Transverse colon (tissue), 4 donors: ENCODE measurements at regions not wholly inside any gene's neighbourhood (a gene's known extent, or its start where the extent isn't known, plus 50 kb on each side); places are given as distances from the start of the nearest gene placed in this dataset.

Experiments used
- DNase-seq: peaks from one replicate; pipeline ENCODE4 v3.0.0-alpha.2; 2019
- H3K27ac ChIP-seq, 4 donors: fragments of 200-600 bp; sonication (generic); 2 replicates each; pipeline ENCODE4 v1.5.1; 2016 to 2018; ENCODE audit warnings: inconsistent platforms in 4 of 4
- H3K27me3 ChIP-seq: fragments of 200-600 bp; sonication (generic); 2 replicates; pipeline ENCODE4 v1.5.1; 2017; ENCODE audit warnings: inconsistent platforms
- H3K36me3 ChIP-seq, 4 donors: fragments of 200-600 bp; sonication (generic); 2 replicates each; pipeline ENCODE4 v1.5.1; 2017 to 2019; ENCODE audit warnings: inconsistent platforms in 4 of 4
- H3K4me1 ChIP-seq, 4 donors: fragments of 200-600 bp; sonication (generic); 2 replicates each; pipeline ENCODE4 v1.5.1; 2017 to 2020; ENCODE audit warnings: inconsistent platforms in 4 of 4
- H3K4me3 ChIP-seq, 4 donors: fragments of 200-600 bp; sonication (generic); 1 replicate in 1 of 4; 2 replicates in 3 of 4; pipeline versions ENCODE4 v1.5.1 to v1.6.1; 2017 to 2019; ENCODE audit warnings: inconsistent platforms in 4 of 4
- H3K9me3 ChIP-seq, 2 donors: fragments of 200-600 bp; sonication (generic); 2 replicates each; pipeline ENCODE4 v1.5.1; 2017 to 2019; ENCODE audit warnings: inconsistent platforms in 2 of 2
- EP300 ChIP-seq: sonication (generic); formaldehyde crosslinking; IDR thresholded peaks from one replicate; pipeline ENCODE4 v1.6.1; 2017; ENCODE audit warnings: antibody characterized with exemption, low read depth
- POLR2A ChIP-seq: fragments of 450-650 bp; IDR thresholded peaks from one replicate; pipeline ENCODE4 v1.6.1; 2016; ENCODE audit warnings: antibody characterized with exemption, mild to moderate bottlenecking, moderate library complexity
- POLR2AphosphoS5 ChIP-seq, 3 donors: sonication (generic); formaldehyde crosslinking; IDR thresholded peaks; one replicate each; pipeline ENCODE4 v1.6.1; 2016; ENCODE audit warnings: antibody characterized with exemption in 3 of 3
- whole genome bisulfite sequencing, 2 donors: methylation state at CpG; one replicate each; pipeline ENCODE4 v1.1.5; 2018; ENCODE audit warnings: low coverage in 1 of 2; 5-methylcytosine and 5-hydroxymethylcytosine counted together
- in situ Hi-C, 4 donors: fragments of 200-750 bp; cut with MboI; loops; one replicate each; pipeline versions ENCODE4 v1.15.0 to v1.15.1; 2017; ENCODE audit warnings: low sequenced_read_pairs in 3 of 4, low pct_ligation_motif_present in 1 of 4, low pct_unique_long_range_greater_than_20kb in 1 of 4
- intact Hi-C: fragments of 100-400 bp; cut with DNase I; formaldehyde crosslinking; loops from one replicate; pipeline ENCODE4 v1.15.1; 2023; ENCODE audit warnings: low total_unique reads
- TF ChIP-seq, protein P1 (sequence below), 5 experiments: fragments of 200-600 bp in 3 of 5; fragments of 450-650 bp in 2 of 5; sonication (generic) in 3 of 5; IDR thresholded peaks; 1 replicate in 2 of 5; 2 replicates in 3 of 5; pipeline ENCODE4 v1.5.1; 2016 to 2017; ENCODE audit warnings: antibody characterized with exemption in 5 of 5, inconsistent platforms in 3 of 5, mild to moderate bottlenecking in 2 of 5, moderate library complexity in 1 of 5

DNA sequence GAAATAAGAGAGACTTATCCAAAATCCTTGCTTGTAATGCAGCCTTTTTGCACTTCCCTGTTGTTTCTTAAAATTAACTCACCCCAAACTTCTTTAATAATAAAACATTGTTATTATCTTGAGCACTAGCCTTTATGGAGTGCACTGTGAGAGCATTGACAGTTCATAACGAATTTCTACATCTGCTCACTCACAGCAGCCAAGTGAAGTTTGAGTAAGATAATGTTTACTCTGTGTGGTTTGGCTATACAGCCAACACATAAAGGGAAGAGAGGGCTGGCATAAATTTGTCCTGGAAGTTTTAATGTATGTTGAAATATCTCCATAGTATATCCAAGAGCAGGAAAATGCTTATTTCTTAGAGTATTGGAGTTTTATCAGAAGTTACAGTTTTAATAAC, 227.9 kb downstream of the FRK start:
- DNase-seq: no peak
- H3K9me3 ChIP-seq: no peaks in the 10 kb centered on the region
- H3K36me3 ChIP-seq: no peaks in the 10 kb centered on the region
- WGBS, 2 donors: 10 to 21% methylated on average over 1 of the region's 1 CpG
- H3K4me1 ChIP-seq: no peaks in the 10 kb centered on the region
- H3K4me3 ChIP-seq: no peak overlapping the region
- TF ChIP-seq, protein P1, sequence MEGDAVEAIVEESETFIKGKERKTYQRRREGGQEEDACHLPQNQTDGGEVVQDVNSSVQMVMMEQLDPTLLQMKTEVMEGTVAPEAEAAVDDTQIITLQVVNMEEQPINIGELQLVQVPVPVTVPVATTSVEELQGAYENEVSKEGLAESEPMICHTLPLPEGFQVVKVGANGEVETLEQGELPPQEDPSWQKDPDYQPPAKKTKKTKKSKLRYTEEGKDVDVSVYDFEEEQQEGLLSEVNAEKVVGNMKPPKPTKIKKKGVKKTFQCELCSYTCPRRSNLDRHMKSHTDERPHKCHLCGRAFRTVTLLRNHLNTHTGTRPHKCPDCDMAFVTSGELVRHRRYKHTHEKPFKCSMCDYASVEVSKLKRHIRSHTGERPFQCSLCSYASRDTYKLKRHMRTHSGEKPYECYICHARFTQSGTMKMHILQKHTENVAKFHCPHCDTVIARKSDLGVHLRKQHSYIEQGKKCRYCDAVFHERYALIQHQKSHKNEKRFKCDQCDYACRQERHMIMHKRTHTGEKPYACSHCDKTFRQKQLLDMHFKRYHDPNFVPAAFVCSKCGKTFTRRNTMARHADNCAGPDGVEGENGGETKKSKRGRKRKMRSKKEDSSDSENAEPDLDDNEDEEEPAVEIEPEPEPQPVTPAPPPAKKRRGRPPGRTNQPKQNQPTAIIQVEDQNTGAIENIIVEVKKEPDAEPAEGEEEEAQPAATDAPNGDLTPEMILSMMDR (IDR thresholded peaks at IDR 0.05): no peak
- TF ChIP-seq POLR2A: no peak
- TF ChIP-seq EP300: no peak
- no peak for TF ChIP-seq POLR2AphosphoS5 (IDR thresholded peaks at IDR 0.05)
- intact Hi-C loops: no loop called here
- in situ Hi-C loops: no loop called here
- no peaks in the 10 kb centered on the region for H3K27me3 ChIP-seq
- H3K27ac ChIP-seq: no peak overlapping the region

DNA sequence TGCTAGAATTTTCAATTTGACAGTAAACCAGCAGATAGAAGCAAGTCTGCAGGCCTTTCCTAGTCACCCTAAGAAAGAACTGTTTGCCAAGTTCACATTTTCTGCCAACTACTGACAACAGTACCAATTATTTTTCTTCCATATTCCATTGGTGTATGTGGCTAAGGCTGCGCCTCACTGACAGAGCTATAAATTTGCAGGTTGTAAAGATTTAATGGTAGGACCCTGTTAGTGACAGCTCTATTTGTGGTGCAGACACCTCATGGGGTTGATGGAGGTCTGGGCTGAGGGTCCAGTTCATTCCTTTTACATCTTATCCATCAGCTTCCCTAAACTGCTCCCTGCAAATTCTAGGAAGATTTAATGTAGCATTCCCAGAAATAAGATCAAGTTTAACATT, 228.5 kb downstream of the FRK start:
- Histone ChIP-seq H3K27me3 (no peaks in the 10 kb centered on the region), H3K27ac (no peak overlapping the region), H3K4me3 (no peak overlapping the region), H3K9me3 (no peaks in the 10 kb centered on the region), H3K4me1 (no peaks in the 10 kb centered on the region), H3K36me3 (no peaks in the 10 kb centered on the region)
- TF ChIP-seq EP300: no peak
- no peak for TF ChIP-seq POLR2AphosphoS5 (IDR thresholded peaks at IDR 0.05)
- TF ChIP-seq, protein P1 (IDR thresholded peaks at IDR 0.05): no peak
- no peak for TF ChIP-seq POLR2A
- WGBS, 2 donors: 56 to 100% methylated on average over 1 of the region's 1 CpG
- DNase-seq: no peak
- intact Hi-C loops (no loop called here), in situ Hi-C loops (no loop called here)

DNA sequence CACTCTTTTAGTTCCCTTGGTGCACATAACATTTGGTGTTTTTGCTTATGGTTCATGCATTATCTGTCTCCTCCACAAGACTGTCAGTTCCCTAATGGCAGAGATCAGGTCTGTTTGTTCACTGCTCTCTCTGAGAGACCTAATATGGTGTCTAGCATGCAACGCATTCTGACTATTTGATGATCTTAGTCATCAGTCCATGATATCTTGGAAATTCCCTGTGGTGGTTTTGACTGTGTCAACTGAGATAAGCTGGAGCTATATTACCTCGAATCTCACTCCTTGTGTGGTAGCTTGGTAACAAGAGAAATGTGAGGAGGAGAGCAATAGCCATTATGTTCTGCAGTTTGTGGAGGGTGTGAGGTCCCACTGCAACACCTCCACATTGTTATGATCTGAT, 229.8 kb downstream of the FRK start:
- Histone ChIP-seq H3K4me1 (no peaks in the 10 kb centered on the region), H3K27me3 (no peaks in the 10 kb centered on the region), H3K36me3 (no peaks in the 10 kb centered on the region), H3K9me3 (no peaks in the 10 kb centered on the region), H3K4me3 (no peak overlapping the region), H3K27ac (no peak overlapping the region)
- intact Hi-C loops (no loop called here), in situ Hi-C loops (no loop called here)
- 35 to 100% methylated on average over 1 to 2 of the region's 2 CpGs for WGBS, 2 donors
- no peak for DNase-seq
- TF ChIP-seq POLR2AphosphoS5 (IDR thresholded peaks at IDR 0.05) (no peak), POLR2A (no peak), EP300 (no peak)
- TF ChIP-seq, protein P1 (IDR thresholded peaks at IDR 0.05): no peak

DNA sequence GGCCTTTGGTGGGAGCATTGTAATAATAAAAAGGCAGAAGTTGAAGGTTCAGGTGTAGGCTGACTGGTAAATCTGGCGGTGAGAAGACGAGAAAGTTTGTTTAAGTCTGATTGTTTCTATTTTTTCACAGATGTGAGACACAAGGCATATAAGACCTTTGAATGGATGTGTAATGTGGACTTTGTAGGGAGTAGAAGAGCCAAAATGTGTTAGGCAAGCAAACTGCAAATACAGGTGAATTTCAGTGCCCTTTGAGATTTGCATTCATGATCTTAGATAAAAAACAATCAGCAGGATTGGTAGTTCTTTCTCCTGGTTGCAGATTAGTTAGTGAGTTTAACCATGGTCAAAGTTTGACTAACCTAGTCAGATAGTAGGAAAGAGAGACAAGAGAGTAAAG, 238.9 kb downstream of the FRK start:
- no peak for DNase-seq
- no peaks in the 10 kb centered on the region for H3K27me3 ChIP-seq
- no peaks in the 10 kb centered on the region for H3K36me3 ChIP-seq
- H3K27ac ChIP-seq: no peak overlapping the region
- in situ Hi-C loops: no loop called here
- 64 to 87% methylated on average over 2 of the region's 2 CpGs for WGBS, 2 donors
- no peaks in the 10 kb centered on the region for H3K9me3 ChIP-seq
- TF ChIP-seq POLR2A (no peak), EP300 (no peak), POLR2AphosphoS5 (IDR thresholded peaks at IDR 0.05) (no peak)
- TF ChIP-seq, protein P1 (IDR thresholded peaks at IDR 0.05): no peak
- no peak overlapping the region for H3K4me3 ChIP-seq
- intact Hi-C loops: no loop called here
- H3K4me1 ChIP-seq: no peaks in the 10 kb centered on the region
